Left hindlimb (tissue), 1 donor: ENCODE measurements at regions not wholly inside any gene's neighbourhood (a gene's known extent, or its start where the extent isn't known, plus 50 kb on each side); places are given as distances from the start of the nearest gene placed in this dataset.
"Not testable (repeated sequence)": the region's sequence is repeated elsewhere in the genome, so short reads cannot be mapped to it uniquely, and the experiment has no call there.

Source experiments
- DNase-seq: peaks from one replicate; pipeline ENCODE4 v3.0.0-alpha.2; 2018

- DNase-seq: no peak
These were observed 839.3 kb upstream of the ARRDC3 start for GRCh38 chr5:92222449-92222848.

GRCh38 chr5:92216852-92217251 is 833.7 kb upstream of the ARRDC3 start:
- not testable (repeated sequence) for DNase-seq

GRCh38 chr5:92215116-92215515 is 832.0 kb upstream of the ARRDC3 start:
- DNase-seq: no peak

- DNase-seq: no peak
These were observed 825.1 kb upstream of the ARRDC3 start for GRCh38 chr5:92208265-92208664.

GRCh38 chr5:92207151-92207550 is 824.0 kb upstream of the ARRDC3 start:
- no peak for DNase-seq

- no peak for DNase-seq
These were observed 823.6 kb upstream of the ARRDC3 start for GRCh38 chr5:92206681-92207080.

- not testable (repeated sequence) for DNase-seq
These were observed 815.9 kb upstream of the ARRDC3 start for GRCh38 chr5:92199035-92199434.

- no peak for DNase-seq
These were observed 798.5 kb upstream of the ARRDC3 start for GRCh38 chr5:92181656-92182055.

- DNase-seq: no peak
These were observed 797.3 kb upstream of the ARRDC3 start for GRCh38 chr5:92180391-92180790.

GRCh38 chr5:92179651-92180050 is 796.5 kb upstream of the ARRDC3 start:
- DNase-seq: no peak

- no peak for DNase-seq
These were observed 794.9 kb upstream of the ARRDC3 start for GRCh38 chr5:92177926-92178487.

- no peak for DNase-seq
These were observed 780.8 kb upstream of the ARRDC3 start for GRCh38 chr5:92163906-92164305.

GRCh38 chr5:92147798-92148197 is 764.7 kb upstream of the ARRDC3 start:
- DNase-seq: no peak

GRCh38 chr5:92147266-92147665 is 764.1 kb upstream of the ARRDC3 start:
- DNase-seq: no peak

- no peak for DNase-seq
These were observed 762.7 kb upstream of the ARRDC3 start for GRCh38 chr5:92145852-92146251.

GRCh38 chr5:92144824-92145223 is 761.7 kb upstream of the ARRDC3 start:
- DNase-seq: no peak

- DNase-seq: not testable (repeated sequence)
These were observed 749.3 kb upstream of the ARRDC3 start for GRCh38 chr5:92132294-92132908.

GRCh38 chr5:92126182-92126581 is 743.1 kb upstream of the ARRDC3 start:
- DNase-seq: no peak

- no peak for DNase-seq
These were observed 736.0 kb upstream of the ARRDC3 start for GRCh38 chr5:92119110-92119509.

GRCh38 chr5:92106808-92107207 is 723.7 kb upstream of the ARRDC3 start:
- no peak for DNase-seq

GRCh38 chr5:92104126-92104525 is 721.0 kb upstream of the ARRDC3 start:
- no peak for DNase-seq

GRCh38 chr5:92102313-92102712 is 719.2 kb upstream of the ARRDC3 start:
- DNase-seq: no peak

GRCh38 chr5:92092239-92092638 is 709.1 kb upstream of the ARRDC3 start:
- no peak for DNase-seq

GRCh38 chr5:92086059-92086811 is 703.1 kb upstream of the ARRDC3 start:
- DNase-seq: no peak
